ENCODE measurements at regions not wholly inside any gene's neighbourhood (a gene's known extent, or its start where the extent isn't known, plus 50 kb on each side); places are given as distances from the start of the nearest gene placed in this dataset.

DNA sequence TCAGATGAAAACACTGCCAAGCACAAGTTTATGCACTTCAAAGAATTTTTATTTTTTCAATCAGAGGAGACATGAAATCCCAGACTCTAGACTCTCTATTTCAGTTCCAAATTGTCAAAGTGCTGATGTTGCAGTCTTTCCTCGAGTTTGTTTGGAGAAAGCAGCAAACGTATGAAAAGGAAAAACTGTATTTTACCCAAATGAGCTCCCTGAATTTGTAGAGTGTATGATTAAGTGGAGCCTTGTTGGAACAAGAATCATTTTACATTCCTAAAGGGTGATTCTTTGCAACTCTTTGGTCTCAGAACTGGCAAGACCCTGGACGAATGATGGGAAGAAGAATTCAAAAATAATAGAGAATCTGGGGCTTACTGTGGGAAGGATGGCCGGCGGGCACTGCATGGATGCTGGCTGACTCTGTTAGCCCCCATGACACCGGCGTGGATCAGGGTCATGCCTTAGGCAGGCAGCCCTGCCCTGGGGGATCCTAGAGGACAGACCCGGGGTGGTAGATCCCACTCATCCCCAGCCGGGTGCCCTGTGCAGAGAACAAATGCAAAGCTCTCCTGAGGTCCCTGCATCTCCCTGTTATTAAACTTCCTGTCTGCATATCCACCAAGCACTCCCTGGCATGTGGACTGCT is 207.4 kb downstream of the FNDC1 start:
- H3K4me3 ChIP-seq, result no peak overlapping the region
- no peaks in the 10 kb centered on the region for H3K36me3 ChIP-seq
- H3K27ac ChIP-seq, result no peak overlapping the region
- intact Hi-C loops (cut with DNase I), result no loop called here
- ATAC-seq (peak in 1 of 8 donors; percentile 46), DNase-seq (no peak)
- 71 to 74% methylated on average over 9 of the region's 9 CpGs for WGBS, 2 donors
- TF ChIP-seq, protein P1, sequence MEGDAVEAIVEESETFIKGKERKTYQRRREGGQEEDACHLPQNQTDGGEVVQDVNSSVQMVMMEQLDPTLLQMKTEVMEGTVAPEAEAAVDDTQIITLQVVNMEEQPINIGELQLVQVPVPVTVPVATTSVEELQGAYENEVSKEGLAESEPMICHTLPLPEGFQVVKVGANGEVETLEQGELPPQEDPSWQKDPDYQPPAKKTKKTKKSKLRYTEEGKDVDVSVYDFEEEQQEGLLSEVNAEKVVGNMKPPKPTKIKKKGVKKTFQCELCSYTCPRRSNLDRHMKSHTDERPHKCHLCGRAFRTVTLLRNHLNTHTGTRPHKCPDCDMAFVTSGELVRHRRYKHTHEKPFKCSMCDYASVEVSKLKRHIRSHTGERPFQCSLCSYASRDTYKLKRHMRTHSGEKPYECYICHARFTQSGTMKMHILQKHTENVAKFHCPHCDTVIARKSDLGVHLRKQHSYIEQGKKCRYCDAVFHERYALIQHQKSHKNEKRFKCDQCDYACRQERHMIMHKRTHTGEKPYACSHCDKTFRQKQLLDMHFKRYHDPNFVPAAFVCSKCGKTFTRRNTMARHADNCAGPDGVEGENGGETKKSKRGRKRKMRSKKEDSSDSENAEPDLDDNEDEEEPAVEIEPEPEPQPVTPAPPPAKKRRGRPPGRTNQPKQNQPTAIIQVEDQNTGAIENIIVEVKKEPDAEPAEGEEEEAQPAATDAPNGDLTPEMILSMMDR (IDR thresholded peaks at IDR 0.05), result no peak
- H3K4me1 ChIP-seq, result peaks cover 0 to 6% (median 0%) of the 10 kb centered on the region in 9 donors
- H3K9me3 ChIP-seq, result no peaks in the 10 kb centered on the region
- peaks cover 0 to 6% (median 0%) of the 10 kb centered on the region in 7 donors for H3K27me3 ChIP-seq

DNA sequence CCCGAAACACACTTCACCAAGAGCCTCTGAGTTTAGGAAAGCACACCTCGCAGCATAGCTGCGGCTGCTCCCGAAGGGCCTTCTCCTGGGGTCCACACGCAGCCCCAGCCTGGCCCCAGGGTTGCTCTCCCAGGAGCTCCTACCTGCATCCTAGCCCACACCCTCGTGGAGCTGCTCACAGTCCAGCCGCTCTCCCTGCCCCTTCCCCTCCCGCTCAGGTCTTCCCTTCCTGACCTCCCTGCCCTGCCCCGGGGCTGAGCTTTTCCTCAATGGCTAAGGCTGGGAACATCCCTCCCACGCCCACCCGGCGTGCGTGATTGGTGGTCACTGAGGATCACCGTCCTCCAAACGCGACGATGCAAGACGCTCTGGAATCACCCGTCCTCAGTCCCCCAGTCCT is 205.8 kb downstream of the FNDC1 start:
- DNase-seq, result no peak
- TF ChIP-seq, protein P1 (IDR thresholded peaks at IDR 0.05), result no peak

DNA sequence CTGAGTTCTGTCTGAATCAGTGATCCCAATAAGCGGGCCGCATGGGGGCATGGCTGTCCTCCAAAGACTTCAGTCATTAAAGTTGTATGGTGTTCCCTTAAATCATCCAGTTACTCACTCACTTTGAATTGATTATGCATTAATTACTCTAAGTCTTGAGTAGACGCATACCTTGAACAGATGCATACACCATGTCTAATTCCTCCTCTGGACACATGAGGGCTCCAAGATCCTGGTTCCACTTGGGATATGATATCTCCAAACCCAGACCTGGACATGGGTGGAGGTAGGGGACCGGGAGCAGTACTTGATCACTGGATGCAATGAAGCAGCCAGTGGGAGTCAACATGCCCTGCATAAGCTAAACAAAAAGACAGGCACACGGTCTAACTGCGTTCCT is 204.5 kb downstream of the FNDC1 start:
- H3K9me3 ChIP-seq, result peaks cover 0 to 27% (median 16%) of the 10 kb centered on the region in 11 donors

More for the DNA sequence above, 205.8 kb downstream of the FNDC1 start:
- no peaks in the 10 kb centered on the region for H3K36me3 ChIP-seq
- WGBS, 2 donors, result 92% methylated on average over 19 of the region's 19 CpGs
- H3K27me3 ChIP-seq, result peaks cover 0 to 6% (median 0%) of the 10 kb centered on the region in 7 donors
- no peak overlapping the region for H3K4me3 ChIP-seq
- peaks cover 0 to 6% (median 0%) of the 10 kb centered on the region in 9 donors for H3K4me1 ChIP-seq
- intact Hi-C loops (cut with DNase I), result no loop called here
- peaks cover 0 to 13% (median 6%) of the 10 kb centered on the region in 11 donors for H3K9me3 ChIP-seq
- no peak overlapping the region for H3K27ac ChIP-seq
- no peak for ATAC-seq

DNA sequence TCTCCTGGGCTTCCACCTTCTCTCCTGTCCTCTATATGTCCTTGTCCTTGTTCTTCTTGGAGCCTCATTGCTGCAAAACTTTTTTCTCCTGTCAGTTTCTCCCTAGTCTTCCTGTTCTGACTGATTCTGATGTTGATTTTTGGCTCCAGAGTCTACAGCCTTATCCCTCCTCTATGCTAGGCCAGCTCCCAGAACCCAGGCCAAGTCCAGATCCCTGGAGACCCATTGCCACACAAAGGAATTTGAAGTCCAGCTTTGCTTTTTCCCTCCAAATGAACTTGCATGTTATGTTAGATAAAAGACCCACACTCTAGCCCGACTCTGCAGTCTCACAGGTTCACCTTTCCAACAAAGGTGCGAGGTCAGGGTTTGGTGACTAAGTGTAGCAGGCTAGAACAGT is 203.1 kb downstream of the FNDC1 start:
- no peaks in the 10 kb centered on the region for H3K36me3 ChIP-seq
- H3K4me1 ChIP-seq, result peaks cover 0 to 6% (median 0%) of the 10 kb centered on the region in 9 donors
- intact Hi-C loops (cut with DNase I), result no loop called here
- peaks cover 0 to 39% (median 16%) of the 10 kb centered on the region in 11 donors for H3K9me3 ChIP-seq
- 79 to 80% methylated on average over 2 of the region's 2 CpGs for WGBS, 2 donors
- H3K4me3 ChIP-seq, result no peak overlapping the region
- no peak for DNase-seq
- TF ChIP-seq, protein P1 (IDR thresholded peaks at IDR 0.05), result no peak
- H3K27me3 ChIP-seq, result peaks cover 0 to 2% (median 0%) of the 10 kb centered on the region in 7 donors
- no peak overlapping the region for H3K27ac ChIP-seq
- no peak for ATAC-seq

More for the DNA sequence above, 204.5 kb downstream of the FNDC1 start:
- intact Hi-C loops (cut with DNase I), result no loop called here
- Histone ChIP-seq H3K36me3 (no peaks in the 10 kb centered on the region), H3K4me3 (no peak overlapping the region), H3K27ac (no peak overlapping the region), H3K27me3 (peaks cover 0 to 2% (median 0%) of the 10 kb centered on the region in 7 donors), H3K4me1 (peaks cover 0 to 6% (median 0%) of the 10 kb centered on the region in 9 donors)
- DNase-seq, result no peak
- ATAC-seq, result no peak
- TF ChIP-seq, protein P1 (IDR thresholded peaks at IDR 0.05), result no peak
- WGBS, 2 donors, result 87 to 89% methylated on average over 6 of the region's 6 CpGs
